ENCODE measurements at regions not wholly inside any gene's neighbourhood (a gene's known extent, or its start where the extent isn't known, plus 50 kb on each side); places are given as distances from the start of the nearest gene placed in this dataset.

DNA sequence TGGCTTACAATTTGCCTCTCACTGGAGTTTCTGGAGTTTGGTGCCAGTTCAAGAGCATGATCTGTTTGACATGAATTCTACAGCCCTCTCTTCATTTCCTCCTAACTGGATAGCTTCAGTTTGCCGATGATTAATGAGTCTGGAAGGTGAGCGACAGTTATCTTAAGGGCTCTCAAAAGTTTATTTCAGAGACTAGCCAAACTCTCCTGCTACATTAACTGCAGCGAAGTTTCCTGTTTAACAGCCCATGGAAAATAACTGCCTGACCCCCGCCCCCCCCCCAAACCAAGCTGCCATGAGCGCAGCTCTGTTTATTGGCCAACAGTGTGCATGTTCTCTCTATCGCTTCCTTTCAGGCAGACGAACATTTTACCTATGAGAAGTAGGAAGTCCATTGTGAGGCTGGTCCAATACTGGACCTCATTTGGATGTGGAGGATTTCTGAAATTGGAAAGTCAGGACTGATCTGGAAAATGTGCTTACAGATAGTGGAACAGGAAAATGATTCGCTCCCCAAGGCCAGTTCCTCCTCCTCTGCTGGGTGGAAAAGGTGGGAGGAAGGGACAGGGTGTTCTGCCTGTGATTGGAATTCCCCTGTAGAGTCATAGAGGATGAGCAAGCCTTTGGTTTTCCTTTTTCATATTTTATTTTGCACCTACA is 522.2 kb upstream of the JAG1 start:
- TF ChIP-seq, protein P1, sequence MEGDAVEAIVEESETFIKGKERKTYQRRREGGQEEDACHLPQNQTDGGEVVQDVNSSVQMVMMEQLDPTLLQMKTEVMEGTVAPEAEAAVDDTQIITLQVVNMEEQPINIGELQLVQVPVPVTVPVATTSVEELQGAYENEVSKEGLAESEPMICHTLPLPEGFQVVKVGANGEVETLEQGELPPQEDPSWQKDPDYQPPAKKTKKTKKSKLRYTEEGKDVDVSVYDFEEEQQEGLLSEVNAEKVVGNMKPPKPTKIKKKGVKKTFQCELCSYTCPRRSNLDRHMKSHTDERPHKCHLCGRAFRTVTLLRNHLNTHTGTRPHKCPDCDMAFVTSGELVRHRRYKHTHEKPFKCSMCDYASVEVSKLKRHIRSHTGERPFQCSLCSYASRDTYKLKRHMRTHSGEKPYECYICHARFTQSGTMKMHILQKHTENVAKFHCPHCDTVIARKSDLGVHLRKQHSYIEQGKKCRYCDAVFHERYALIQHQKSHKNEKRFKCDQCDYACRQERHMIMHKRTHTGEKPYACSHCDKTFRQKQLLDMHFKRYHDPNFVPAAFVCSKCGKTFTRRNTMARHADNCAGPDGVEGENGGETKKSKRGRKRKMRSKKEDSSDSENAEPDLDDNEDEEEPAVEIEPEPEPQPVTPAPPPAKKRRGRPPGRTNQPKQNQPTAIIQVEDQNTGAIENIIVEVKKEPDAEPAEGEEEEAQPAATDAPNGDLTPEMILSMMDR (IDR thresholded peaks at IDR 0.05) = no peak
- TF ChIP-seq EZH2 (IDR thresholded peaks at IDR 0.05) (no peak), EZH2phosphoT487 (IDR thresholded peaks at IDR 0.05) (no peak)
